A673 (cell line): ENCODE measurements at regions not wholly inside any gene's neighbourhood (a gene's known extent, or its start where the extent isn't known, plus 50 kb on each side); places are given as distances from the start of the nearest gene placed in this dataset.

Experiments used
- CTCF ChIP-seq: fragments of 300-800, 200-600 bp; sonication (generic); conservative IDR thresholded peaks from 2 replicates; pipeline ENCODE4 v1.5.1; 2017; ENCODE audit warnings: low read depth, mild to moderate bottlenecking, antibody characterized with exemption, low read length, moderate library complexity, mixed read lengths
- EZH2 ChIP-seq: fragments of 200-600 bp; sonication (generic); IDR thresholded peaks from 2 replicates; pipeline ENCODE4 v1.6.1; 2017; ENCODE audit warnings: borderline replicate concordance, low read depth, mild to moderate bottlenecking, mixed read lengths, antibody characterized with exemption, low read length; ENCODE audit not compliant: poor library complexity, severe bottlenecking

DNA sequence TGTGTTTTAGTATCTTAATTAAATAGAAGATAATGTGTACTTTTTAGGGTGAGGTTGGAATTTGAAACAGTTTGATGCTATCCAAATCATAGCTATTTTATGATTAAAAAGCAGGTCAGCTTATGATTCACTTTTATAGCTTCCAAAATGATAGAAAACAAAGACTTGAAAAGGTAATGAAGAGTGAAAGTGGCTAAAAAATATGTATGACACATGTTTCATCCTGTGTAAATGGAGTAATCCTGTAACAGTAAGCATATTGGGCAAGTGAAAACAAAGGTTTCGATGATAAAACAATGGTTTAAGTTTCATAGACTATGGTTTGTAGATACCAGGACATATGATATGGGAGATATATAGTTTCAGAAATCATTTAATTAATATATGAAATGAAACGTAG, 456.2 kb downstream of the PCDH20 start:
- TF ChIP-seq CTCF (no peak), EZH2 (no peak)
